ENCODE measurements at regions not wholly inside any gene's neighbourhood (a gene's known extent, or its start where the extent isn't known, plus 50 kb on each side); places are given as distances from the start of the nearest gene placed in this dataset.

GRCh38 chr14:85156319-85156718 lies 373.6 kb upstream of the FLRT2 start:
- no peaks in the 10 kb centered on the region for H3K4me1 ChIP-seq
- no peaks in the 10 kb centered on the region for H3K36me3 ChIP-seq
- H3K4me3 ChIP-seq = no peak overlapping the region
- no peaks in the 10 kb centered on the region for H3K27me3 ChIP-seq
- H3K9me3 ChIP-seq = no peaks in the 10 kb centered on the region
- DNase-seq (no peak), ATAC-seq (no peak)
- TF ChIP-seq CTCF (IDR thresholded peaks at IDR 0.05) = no peak
- intact Hi-C loops (cut with DNase I) = no loop called here
- H3K27ac ChIP-seq = no peak overlapping the region

- intact Hi-C loops (cut with DNase I) = no loop called here
- TF ChIP-seq CTCF (IDR thresholded peaks at IDR 0.05) = no peak
- H3K27ac ChIP-seq = no peak overlapping the region
- ATAC-seq = no peak
- no peaks in the 10 kb centered on the region for H3K36me3 ChIP-seq
- H3K4me1 ChIP-seq = no peaks in the 10 kb centered on the region
- H3K4me3 ChIP-seq = no peak overlapping the region
- no peaks in the 10 kb centered on the region for H3K27me3 ChIP-seq
- no peaks in the 10 kb centered on the region for H3K9me3 ChIP-seq
- no peak for DNase-seq
Measured at GRCh38 chr14:85159726-85160125, 370.2 kb upstream of the FLRT2 start.

- no peaks in the 10 kb centered on the region for H3K36me3 ChIP-seq
- intact Hi-C loops (cut with DNase I) = no loop called here
- no peak for DNase-seq
- no peak for TF ChIP-seq CTCF (IDR thresholded peaks at IDR 0.05)
- no peak overlapping the region for H3K4me3 ChIP-seq
- no peak overlapping the region for H3K27ac ChIP-seq
- ATAC-seq = no peak
- no peaks in the 10 kb centered on the region for H3K27me3 ChIP-seq
- H3K9me3 ChIP-seq = no peaks in the 10 kb centered on the region
- H3K4me1 ChIP-seq = no peaks in the 10 kb centered on the region
Measured at GRCh38 chr14:85165094-85165493, 364.9 kb upstream of the FLRT2 start.

GRCh38 chr14:85169381-85169780 lies 360.6 kb upstream of the FLRT2 start:
- no peak for TF ChIP-seq CTCF (IDR thresholded peaks at IDR 0.05)
- Histone ChIP-seq H3K4me3 (no peak overlapping the region), H3K27me3 (no peaks in the 10 kb centered on the region), H3K27ac (no peak overlapping the region), H3K36me3 (no peaks in the 10 kb centered on the region), H3K4me1 (no peaks in the 10 kb centered on the region), H3K9me3 (no peaks in the 10 kb centered on the region)
- intact Hi-C loops (cut with DNase I) = no loop called here
- ATAC-seq (no peak), DNase-seq (no peak)

GRCh38 chr14:85172290-85172689 lies 357.7 kb upstream of the FLRT2 start:
- no peak for DNase-seq
- TF ChIP-seq CTCF (IDR thresholded peaks at IDR 0.05) = no peak

GRCh38 chr14:85172889-85173477 lies 357.0 kb upstream of the FLRT2 start:
- no peak for TF ChIP-seq CTCF (IDR thresholded peaks at IDR 0.05)
- no peak overlapping the region for H3K4me3 ChIP-seq

More at GRCh38 chr14:85172290-85172689, 357.7 kb upstream of the FLRT2 start:
- Histone ChIP-seq H3K27me3 (no peaks in the 10 kb centered on the region), H3K9me3 (no peaks in the 10 kb centered on the region), H3K36me3 (no peaks in the 10 kb centered on the region), H3K4me1 (no peaks in the 10 kb centered on the region), H3K4me3 (no peak overlapping the region), H3K27ac (no peak overlapping the region)
- intact Hi-C loops (cut with DNase I) = no loop called here
- no peak for ATAC-seq

More at GRCh38 chr14:85172889-85173477, 357.0 kb upstream of the FLRT2 start:
- no peak for DNase-seq
- intact Hi-C loops (cut with DNase I) = no loop called here
- no peak overlapping the region for H3K27ac ChIP-seq
- no peaks in the 10 kb centered on the region for H3K9me3 ChIP-seq
- H3K27me3 ChIP-seq = no peaks in the 10 kb centered on the region
- H3K4me1 ChIP-seq = no peaks in the 10 kb centered on the region
- no peak for ATAC-seq
- H3K36me3 ChIP-seq = no peaks in the 10 kb centered on the region
